Mesendoderm (in vitro differentiated cells): ENCODE measurements at regions not wholly inside any gene's neighbourhood (a gene's known extent, or its start where the extent isn't known, plus 50 kb on each side); places are given as distances from the start of the nearest gene placed in this dataset.
A peak's percentile ranks its signal among the peaks of the same experiment; 100 is the strongest.

Experiments used
- DNase-seq: peaks from one replicate; pipeline ENCODE4 v3.0.0; 2013
- H2AK5ac ChIP-seq: 2 replicates; pipeline ENCODE4 v1.6.1; 2013; ENCODE audit warnings: low read length, inconsistent platforms
- H2BK120ac ChIP-seq: 2 replicates; pipeline ENCODE4 v1.6.1; 2013; ENCODE audit warnings: low read depth, mild to moderate bottlenecking, low read length, moderate library complexity, mixed read lengths
- H2BK15ac ChIP-seq: replicated peaks from 2 replicates; pipeline ENCODE4 v1.6.1; 2013; ENCODE audit warnings: low read depth, mild to moderate bottlenecking, moderate library complexity
- H2BK5ac ChIP-seq: 2 replicates; pipeline ENCODE4 v1.6.1; 2013; ENCODE audit warnings: low read length, inconsistent platforms
- H3K18ac ChIP-seq: 2 replicates; pipeline ENCODE4 v1.6.1; 2013; ENCODE audit warnings: mild to moderate bottlenecking, low read length, mixed read lengths
- H3K23ac ChIP-seq: one replicate; pipeline ENCODE4 v1.6.1; 2013; ENCODE audit warnings: low read length
- H3K27ac ChIP-seq: 2 replicates; pipeline ENCODE4 v1.5.1; 2013; ENCODE audit warnings: low read depth, mild to moderate bottlenecking, inconsistent platforms, low read length, moderate library complexity
- H3K27me3 ChIP-seq: 2 replicates; pipeline ENCODE4 v1.6.1; 2013; ENCODE audit warnings: low read length, control low read depth, mild to moderate bottlenecking, inconsistent platforms; ENCODE audit not compliant: insufficient read depth, poor library complexity
- H3K36me3 ChIP-seq: 2 replicates; pipeline ENCODE4 v1.6.1; 2013; ENCODE audit warnings: low read length, inconsistent platforms; ENCODE audit not compliant: control insufficient read depth, insufficient read depth
- H3K4ac ChIP-seq: one replicate; pipeline ENCODE4 v1.6.1; 2013; ENCODE audit warnings: low read depth, mild to moderate bottlenecking, low read length, moderate library complexity
- H3K4me1 ChIP-seq: 2 replicates; pipeline ENCODE4 v1.6.1; 2013; ENCODE audit warnings: low read depth, low read length, inconsistent platforms; ENCODE audit not compliant: control insufficient read depth
- H3K4me2 ChIP-seq: 2 replicates; pipeline ENCODE4 v1.6.1; 2013; ENCODE audit warnings: low read length
- H3K4me3 ChIP-seq: 2 replicates; pipeline ENCODE4 v1.5.1; 2013; ENCODE audit warnings: mild to moderate bottlenecking, low read length
- H3K56ac ChIP-seq: one replicate; pipeline ENCODE4 v1.6.1; 2013; ENCODE audit warnings: low read length
- H3K79me1 ChIP-seq: 2 replicates; pipeline ENCODE4 v1.6.1; 2013; ENCODE audit warnings: low read length, inconsistent platforms
- H3K79me2 ChIP-seq: 2 replicates; pipeline ENCODE4 v1.6.1; 2013; ENCODE audit warnings: mild to moderate bottlenecking, low read length; ENCODE audit not compliant: control insufficient read depth, insufficient read depth
- H3K9ac ChIP-seq: 2 replicates; pipeline ENCODE4 v1.6.1; 2013; ENCODE audit warnings: low read length, inconsistent platforms
- H4K5ac ChIP-seq: one replicate; pipeline ENCODE4 v1.6.1; 2013; ENCODE audit warnings: low read length
- H4K8ac ChIP-seq: one replicate; pipeline ENCODE4 v1.6.1; 2013; ENCODE audit warnings: low read depth, mild to moderate bottlenecking, control low read depth, low read length, moderate library complexity
- WGBS: extraction: QIAGEN DNeasy Blood & Tissue Kit; methylation state at CpG from one replicate; pipeline ENCODE4 v1.1.7; 2013; ENCODE audit warnings: low lambda C conversion rate, missing lambda C conversion rate; ENCODE audit not compliant: insufficient coverage; ENCODE audit errors: extremely low coverage; 5-methylcytosine and 5-hydroxymethylcytosine counted together

DNA sequence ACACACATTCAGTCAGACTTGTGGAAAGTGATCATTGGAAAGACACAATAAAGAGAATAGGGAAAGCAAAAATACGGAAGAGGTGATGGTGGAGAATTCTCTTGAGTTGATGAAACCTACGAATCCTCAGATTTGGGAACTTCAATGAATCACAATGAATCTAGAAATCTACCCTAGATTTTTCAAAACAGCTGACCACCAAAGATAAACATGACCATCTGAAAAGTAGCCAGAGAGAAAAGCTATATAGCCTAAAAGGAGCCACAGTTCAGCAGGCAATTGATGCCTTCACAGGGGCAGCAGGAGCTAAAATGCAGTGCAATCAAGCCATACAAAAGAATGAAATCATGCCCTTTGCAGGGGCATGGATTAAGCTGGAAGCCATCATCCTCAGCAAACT, 170.6 kb upstream of the RUNX1 start:
- H3K4me1 ChIP-seq = peaks cover 3% of the 10 kb centered on the region

GRCh38 chr21:35219291-35219690, 170.2 kb upstream of the RUNX1 start:
- H3K36me3 ChIP-seq = no peaks in the 10 kb centered on the region
- no peak overlapping the region for H4K8ac ChIP-seq
- no peak overlapping the region for H3K27ac ChIP-seq
- no peak overlapping the region for H3K18ac ChIP-seq
- no peak overlapping the region for H2AK5ac ChIP-seq
- H2BK15ac ChIP-seq = no peak overlapping the region
- H3K79me2 ChIP-seq = no peaks in the 10 kb centered on the region
- no peak overlapping the region for H2BK5ac ChIP-seq
- H3K4me2 ChIP-seq = no peak overlapping the region
- no peak overlapping the region for H3K4me3 ChIP-seq
- no CpG with 5 or more reads among the region's 2 CpGs for WGBS
- peaks cover 3% of the 10 kb centered on the region for H3K4me1 ChIP-seq
- no peak overlapping the region for H3K23ac ChIP-seq
- DNase-seq = no peak
- no peak overlapping the region for H3K56ac ChIP-seq
- no peak overlapping the region for H2BK120ac ChIP-seq
- H3K9ac ChIP-seq = no peak overlapping the region
- no peaks in the 10 kb centered on the region for H3K79me1 ChIP-seq
- no peaks in the 10 kb centered on the region for H3K27me3 ChIP-seq
- no peak overlapping the region for H4K5ac ChIP-seq
- H3K4ac ChIP-seq = no peak overlapping the region

More for the DNA sequence above, 170.6 kb upstream of the RUNX1 start:
- H3K4ac ChIP-seq = no peak overlapping the region
- no peak overlapping the region for H2BK5ac ChIP-seq
- H3K79me2 ChIP-seq = no peaks in the 10 kb centered on the region
- no CpG with 5 or more reads among the region's 2 CpGs for WGBS
- no peak overlapping the region for H2BK120ac ChIP-seq
- no peak for DNase-seq
- no peaks in the 10 kb centered on the region for H3K79me1 ChIP-seq
- no peak overlapping the region for H3K4me2 ChIP-seq
- no peaks in the 10 kb centered on the region for H3K27me3 ChIP-seq
- H3K9ac ChIP-seq = no peak overlapping the region
- H3K36me3 ChIP-seq = no peaks in the 10 kb centered on the region
- H3K56ac ChIP-seq = no peak overlapping the region
- H3K23ac ChIP-seq = no peak overlapping the region
- H3K4me3 ChIP-seq = no peak overlapping the region
- H4K8ac ChIP-seq = no peak overlapping the region
- no peak overlapping the region for H2AK5ac ChIP-seq
- no peak overlapping the region for H3K27ac ChIP-seq
- H2BK15ac ChIP-seq = no peak overlapping the region
- H3K18ac ChIP-seq = no peak overlapping the region
- no peak overlapping the region for H4K5ac ChIP-seq

DNA sequence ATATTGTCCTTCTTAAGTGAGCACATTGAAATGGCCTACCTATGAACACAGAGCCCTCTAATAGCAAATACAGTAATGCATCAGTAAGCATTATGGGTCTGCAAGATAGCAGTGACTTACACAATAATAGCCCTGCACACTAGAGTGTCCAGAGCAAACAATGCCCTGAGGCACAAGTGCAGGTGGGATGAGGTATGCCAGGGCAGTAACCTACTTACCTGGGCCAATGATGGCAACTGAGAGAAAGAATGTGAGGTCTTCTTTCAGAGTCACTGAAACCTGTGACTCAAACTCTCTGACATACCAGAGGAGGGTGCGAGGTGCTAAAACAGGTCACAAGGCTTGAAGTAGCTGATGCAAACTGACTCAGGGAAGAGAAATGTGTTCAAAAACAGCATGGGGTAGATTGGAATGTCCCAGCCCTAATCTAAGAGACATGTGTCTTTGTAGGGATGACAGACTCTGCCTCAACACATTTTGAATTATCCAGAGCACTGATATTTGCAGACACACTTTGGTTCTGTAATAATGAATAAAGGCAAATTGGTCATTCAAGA, 168.5 kb upstream of the RUNX1 start:
- Histone ChIP-seq H4K5ac (no peak overlapping the region), H4K8ac (no peak overlapping the region), H3K4ac (no peak overlapping the region), H2BK120ac (no peak overlapping the region), H3K79me2 (no peaks in the 10 kb centered on the region), H2BK5ac (no peak overlapping the region), H3K36me3 (no peaks in the 10 kb centered on the region), H3K23ac (no peak overlapping the region), H3K4me2 (no peak overlapping the region), H2BK15ac (no peak overlapping the region), H3K27me3 (no peaks in the 10 kb centered on the region), H2AK5ac (no peak overlapping the region), H3K9ac (no peak overlapping the region), H3K56ac (no peak overlapping the region), H3K4me1 (peaks cover 3% of the 10 kb centered on the region), H3K4me3 (no peak overlapping the region), H3K79me1 (no peaks in the 10 kb centered on the region), H3K27ac (no peak overlapping the region), H3K18ac (no peak overlapping the region)
- WGBS = no CpG with 5 or more reads among the region's 1 CpG
- peak; percentile 99 for DNase-seq

GRCh38 chr21:35216996-35217395, 167.9 kb upstream of the RUNX1 start:
- no CpG with 5 or more reads among the region's 1 CpG for WGBS
- Histone ChIP-seq H3K27me3 (no peaks in the 10 kb centered on the region), H2BK5ac (no peak overlapping the region), H3K79me1 (no peaks in the 10 kb centered on the region), H3K4me1 (peaks cover 3% of the 10 kb centered on the region), H3K9ac (no peak overlapping the region), H3K4ac (no peak overlapping the region), H2BK15ac (no peak overlapping the region), H3K56ac (no peak overlapping the region), H4K5ac (no peak overlapping the region), H3K27ac (no peak overlapping the region), H2BK120ac (no peak overlapping the region), H3K18ac (peak overlapping the region; percentile 19), H4K8ac (no peak overlapping the region), H2AK5ac (no peak overlapping the region), H3K4me2 (no peak overlapping the region), H3K36me3 (no peaks in the 10 kb centered on the region), H3K4me3 (no peak overlapping the region), H3K23ac (no peak overlapping the region), H3K79me2 (no peaks in the 10 kb centered on the region)
- DNase-seq = peak; percentile 19

- Histone ChIP-seq H3K56ac (no peak overlapping the region), H3K18ac (peak overlapping the region; percentile 25), H3K4me1 (peaks cover 3% of the 10 kb centered on the region), H3K4ac (peak overlapping the region; percentile 52), H3K36me3 (no peaks in the 10 kb centered on the region), H4K5ac (no peak overlapping the region), H3K27ac (no peak overlapping the region), H3K4me3 (no peak overlapping the region), H3K4me2 (no peak overlapping the region), H2AK5ac (no peak overlapping the region), H2BK5ac (no peak overlapping the region), H3K79me1 (no peaks in the 10 kb centered on the region), H3K23ac (no peak overlapping the region), H3K79me2 (no peaks in the 10 kb centered on the region), H3K27me3 (no peaks in the 10 kb centered on the region), H2BK15ac (no peak overlapping the region), H3K9ac (no peak overlapping the region), H2BK120ac (no peak overlapping the region), H4K8ac (no peak overlapping the region)
- WGBS = no CpG with 5 or more reads among the region's 1 CpG
- DNase-seq = peak; percentile 58
Measured at GRCh38 chr21:35215870-35216269, 166.8 kb upstream of the RUNX1 start.
